ENCODE measurements at regions not wholly inside any gene's neighbourhood (a gene's known extent, or its start where the extent isn't known, plus 50 kb on each side); places are given as distances from the start of the nearest gene placed in this dataset.

DNA sequence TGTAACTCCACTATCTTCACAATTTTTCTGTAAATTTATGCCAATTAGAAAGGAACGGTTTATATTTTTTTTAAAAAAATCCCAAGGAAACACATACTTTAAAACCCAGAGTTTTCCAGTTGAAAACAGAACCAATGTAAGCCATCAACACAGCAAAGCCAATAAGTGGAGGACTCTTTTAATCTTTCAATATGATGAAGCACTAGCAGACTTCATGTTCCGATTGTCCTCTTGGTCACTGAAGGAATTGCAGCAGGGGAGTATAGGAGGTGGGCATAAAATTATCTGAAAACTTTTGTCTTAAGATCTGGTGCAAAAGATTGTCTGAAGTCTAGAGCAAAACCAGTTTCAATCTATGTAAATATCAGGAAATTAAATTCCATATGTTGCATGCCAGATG, 102.1 kb upstream of the PAPPA start:
- Histone ChIP-seq H3K27ac (no peak overlapping the region), H3K36me3 (no peaks in the 10 kb centered on the region), H3K27me3 (no peaks in the 10 kb centered on the region), H3K4me3 (no peak overlapping the region), H3K9me3 (no peaks in the 10 kb centered on the region), H3K4me1 (no peaks in the 10 kb centered on the region)
- ATAC-seq (no peak), DNase-seq (no peak), FAIRE-seq (no peak)
- TF ChIP-seq, protein P1, sequence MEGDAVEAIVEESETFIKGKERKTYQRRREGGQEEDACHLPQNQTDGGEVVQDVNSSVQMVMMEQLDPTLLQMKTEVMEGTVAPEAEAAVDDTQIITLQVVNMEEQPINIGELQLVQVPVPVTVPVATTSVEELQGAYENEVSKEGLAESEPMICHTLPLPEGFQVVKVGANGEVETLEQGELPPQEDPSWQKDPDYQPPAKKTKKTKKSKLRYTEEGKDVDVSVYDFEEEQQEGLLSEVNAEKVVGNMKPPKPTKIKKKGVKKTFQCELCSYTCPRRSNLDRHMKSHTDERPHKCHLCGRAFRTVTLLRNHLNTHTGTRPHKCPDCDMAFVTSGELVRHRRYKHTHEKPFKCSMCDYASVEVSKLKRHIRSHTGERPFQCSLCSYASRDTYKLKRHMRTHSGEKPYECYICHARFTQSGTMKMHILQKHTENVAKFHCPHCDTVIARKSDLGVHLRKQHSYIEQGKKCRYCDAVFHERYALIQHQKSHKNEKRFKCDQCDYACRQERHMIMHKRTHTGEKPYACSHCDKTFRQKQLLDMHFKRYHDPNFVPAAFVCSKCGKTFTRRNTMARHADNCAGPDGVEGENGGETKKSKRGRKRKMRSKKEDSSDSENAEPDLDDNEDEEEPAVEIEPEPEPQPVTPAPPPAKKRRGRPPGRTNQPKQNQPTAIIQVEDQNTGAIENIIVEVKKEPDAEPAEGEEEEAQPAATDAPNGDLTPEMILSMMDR (IDR thresholded peaks at IDR 0.05), result no peak
- WGBS, 2 donors, result 63 to 83% methylated on average over 2 of the region's 2 CpGs
- intact Hi-C loops (cut with DNase I), result no loop called here

DNA sequence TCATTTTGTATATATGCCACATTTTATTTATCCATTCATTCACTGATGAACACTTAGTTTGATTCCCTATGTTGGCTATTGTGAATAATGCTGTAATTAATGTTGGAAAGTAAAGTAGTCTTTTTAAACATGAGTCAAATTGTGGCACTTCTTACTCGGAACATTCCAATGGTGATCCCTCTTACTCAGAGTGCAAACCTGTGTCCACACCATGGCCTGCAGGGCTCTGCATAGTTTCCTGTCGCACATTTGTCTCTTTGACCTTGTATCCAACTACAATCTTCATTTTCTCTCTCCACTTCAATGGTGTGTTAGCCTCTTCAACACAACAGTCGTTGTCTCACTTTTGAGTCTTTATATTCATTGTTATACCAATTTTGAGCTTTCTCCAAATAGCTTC, 98.1 kb upstream of the PAPPA start:
- Histone ChIP-seq H3K4me3 (no peak overlapping the region), H3K27ac (no peak overlapping the region), H3K36me3 (no peaks in the 10 kb centered on the region), H3K4me1 (no peaks in the 10 kb centered on the region), H3K9me3 (no peaks in the 10 kb centered on the region), H3K27me3 (no peaks in the 10 kb centered on the region)
- FAIRE-seq (no peak), ATAC-seq (no peak), DNase-seq (no peak)
- TF ChIP-seq, protein P1 (IDR thresholded peaks at IDR 0.05), result no peak
- 57 to 66% methylated on average over 3 of the region's 3 CpGs for WGBS, 2 donors
- intact Hi-C loops (cut with DNase I), result no loop called here

DNA sequence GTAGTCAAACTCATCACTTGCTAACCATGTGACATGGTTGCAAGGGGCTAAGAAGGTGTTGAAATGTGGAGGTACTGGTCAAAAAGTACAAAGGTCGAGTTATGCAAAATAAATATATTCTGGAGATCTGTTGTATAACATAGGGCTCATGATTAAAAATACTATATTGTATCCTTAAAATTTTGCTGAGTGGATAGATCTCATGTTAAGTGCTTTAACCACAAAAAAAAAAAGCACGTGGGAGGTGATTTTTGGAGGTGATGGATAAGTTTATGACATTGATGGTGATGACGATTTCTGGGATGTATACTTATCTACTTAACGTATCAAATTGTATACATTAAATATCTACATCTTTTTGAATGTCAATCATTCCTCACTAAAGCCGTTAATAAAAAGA, 96.2 kb upstream of the PAPPA start:
- DNase-seq, result no peak
- no peaks in the 10 kb centered on the region for H3K36me3 ChIP-seq
- no peak for FAIRE-seq
- no peaks in the 10 kb centered on the region for H3K9me3 ChIP-seq
- H3K27me3 ChIP-seq, result no peaks in the 10 kb centered on the region
- 45 to 57% methylated on average over 5 of the region's 5 CpGs for WGBS, 2 donors
- no peak overlapping the region for H3K4me3 ChIP-seq
- H3K4me1 ChIP-seq, result no peaks in the 10 kb centered on the region
- ATAC-seq, result no peak
- TF ChIP-seq, protein P1 (IDR thresholded peaks at IDR 0.05), result no peak
- intact Hi-C loops (cut with DNase I), result no loop called here
- H3K27ac ChIP-seq, result no peak overlapping the region

DNA sequence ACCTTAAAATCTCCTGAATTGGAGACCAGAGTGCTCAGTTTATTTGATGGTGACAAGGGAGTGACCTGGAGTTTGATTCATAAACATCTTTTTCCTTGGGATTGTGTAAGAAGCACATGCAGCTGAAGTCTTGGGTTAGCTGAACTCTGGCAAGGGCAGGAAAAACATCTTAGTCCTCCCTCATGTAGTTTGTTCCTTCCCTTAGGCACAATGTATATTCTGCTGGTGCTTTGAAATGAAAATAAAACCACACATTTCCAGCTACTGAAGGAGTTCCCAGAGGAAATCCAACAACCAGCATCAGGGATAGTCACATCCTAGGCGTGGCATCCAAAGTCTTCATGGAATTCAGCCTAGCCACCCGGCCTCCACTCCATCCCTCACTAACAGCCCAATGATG, 95.2 kb upstream of the PAPPA start:
- no peak for DNase-seq
- intact Hi-C loops (cut with DNase I), result no loop called here
- no peak for FAIRE-seq
- WGBS, 2 donors, result 72 to 79% methylated on average over 2 of the region's 2 CpGs
- Histone ChIP-seq H3K9me3 (no peaks in the 10 kb centered on the region), H3K36me3 (no peaks in the 10 kb centered on the region), H3K4me1 (no peaks in the 10 kb centered on the region), H3K27me3 (no peaks in the 10 kb centered on the region), H3K27ac (no peak overlapping the region), H3K4me3 (no peak overlapping the region)
- no peak for ATAC-seq
- TF ChIP-seq, protein P1 (IDR thresholded peaks at IDR 0.05), result no peak

DNA sequence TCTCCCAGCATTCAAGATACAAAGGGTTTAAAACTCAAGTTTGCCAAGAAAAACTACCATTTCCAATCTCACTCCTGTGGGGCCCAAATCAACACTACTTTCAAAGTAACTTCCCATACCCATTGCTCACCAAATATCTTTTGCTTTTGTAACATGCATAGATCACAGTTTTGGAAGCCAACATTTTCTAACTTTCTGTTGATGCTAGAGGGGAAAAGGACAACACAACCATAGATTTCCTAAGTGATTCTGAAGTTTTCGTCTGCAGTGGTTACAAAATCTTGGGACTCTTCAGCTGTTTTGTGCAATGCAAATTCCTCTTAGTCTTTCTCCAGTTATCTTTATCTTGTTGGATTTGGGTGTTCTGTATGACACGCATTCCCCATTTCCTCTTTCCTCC, 94.1 kb upstream of the PAPPA start:
- Histone ChIP-seq H3K9me3 (no peaks in the 10 kb centered on the region), H3K27me3 (no peaks in the 10 kb centered on the region), H3K4me3 (no peak overlapping the region), H3K36me3 (no peaks in the 10 kb centered on the region), H3K4me1 (no peaks in the 10 kb centered on the region), H3K27ac (no peak overlapping the region)
- ATAC-seq, result no peak
- 79 to 81% methylated on average over 2 of the region's 2 CpGs for WGBS, 2 donors
- DNase-seq, result no peak
- FAIRE-seq, result no peak
- TF ChIP-seq, protein P1 (IDR thresholded peaks at IDR 0.05), result no peak
- intact Hi-C loops (cut with DNase I), result no loop called here
